Transverse colon (tissue), 3 donors: ENCODE measurements at regions not wholly inside any gene's neighbourhood (a gene's known extent, or its start where the extent isn't known, plus 50 kb on each side); places are given as distances from the start of the nearest gene placed in this dataset.

Experiments
- CTCF ChIP-seq, 5 experiments: fragments of 200-600 bp in 3 of 5; fragments of 450-650 bp in 2 of 5; sonication (generic) in 3 of 5; IDR thresholded peaks; 1 replicate in 2 of 5; 2 replicates in 3 of 5; pipeline ENCODE4 v1.5.1; 2016 to 2017; ENCODE audit warnings: antibody characterized with exemption in 5 of 5, inconsistent platforms in 3 of 5, mild to moderate bottlenecking in 2 of 5, moderate library complexity in 1 of 5
- POLR2A ChIP-seq: fragments of 450-650 bp; IDR thresholded peaks from one replicate; pipeline ENCODE4 v1.6.1; 2016; ENCODE audit warnings: antibody characterized with exemption, mild to moderate bottlenecking, moderate library complexity

GRCh38 chr3:168497183-168497582, 401.5 kb upstream of the GOLIM4 start:
- TF ChIP-seq CTCF (IDR thresholded peaks at IDR 0.05) = no peak
- TF ChIP-seq POLR2A = no peak
